ENCODE measurements at regions not wholly inside any gene's neighbourhood (a gene's known extent, or its start where the extent isn't known, plus 50 kb on each side); places are given as distances from the start of the nearest gene placed in this dataset.

DNA sequence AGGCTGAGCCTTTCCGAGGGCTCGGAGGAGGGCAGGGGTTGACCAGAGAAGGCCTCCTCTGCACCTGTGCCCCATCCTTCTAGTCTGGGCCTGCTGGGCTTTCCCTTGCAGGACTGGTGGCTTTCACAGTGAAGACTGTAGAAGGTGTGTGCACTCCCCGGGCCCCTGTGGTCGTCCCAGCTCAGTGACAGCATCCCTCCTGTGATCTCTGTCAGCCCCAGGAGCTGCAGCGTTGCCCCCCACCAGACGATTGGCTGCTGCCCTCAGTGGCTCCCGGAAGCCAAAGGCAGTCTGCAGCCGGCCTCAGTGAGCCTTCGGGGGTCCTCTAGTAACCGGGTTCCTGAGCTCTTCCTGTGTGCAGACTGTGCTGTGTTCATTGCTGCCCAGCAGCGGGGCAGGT is 69.4 kb upstream of the EN2 start:
- TF ChIP-seq, protein P1, sequence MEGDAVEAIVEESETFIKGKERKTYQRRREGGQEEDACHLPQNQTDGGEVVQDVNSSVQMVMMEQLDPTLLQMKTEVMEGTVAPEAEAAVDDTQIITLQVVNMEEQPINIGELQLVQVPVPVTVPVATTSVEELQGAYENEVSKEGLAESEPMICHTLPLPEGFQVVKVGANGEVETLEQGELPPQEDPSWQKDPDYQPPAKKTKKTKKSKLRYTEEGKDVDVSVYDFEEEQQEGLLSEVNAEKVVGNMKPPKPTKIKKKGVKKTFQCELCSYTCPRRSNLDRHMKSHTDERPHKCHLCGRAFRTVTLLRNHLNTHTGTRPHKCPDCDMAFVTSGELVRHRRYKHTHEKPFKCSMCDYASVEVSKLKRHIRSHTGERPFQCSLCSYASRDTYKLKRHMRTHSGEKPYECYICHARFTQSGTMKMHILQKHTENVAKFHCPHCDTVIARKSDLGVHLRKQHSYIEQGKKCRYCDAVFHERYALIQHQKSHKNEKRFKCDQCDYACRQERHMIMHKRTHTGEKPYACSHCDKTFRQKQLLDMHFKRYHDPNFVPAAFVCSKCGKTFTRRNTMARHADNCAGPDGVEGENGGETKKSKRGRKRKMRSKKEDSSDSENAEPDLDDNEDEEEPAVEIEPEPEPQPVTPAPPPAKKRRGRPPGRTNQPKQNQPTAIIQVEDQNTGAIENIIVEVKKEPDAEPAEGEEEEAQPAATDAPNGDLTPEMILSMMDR (IDR thresholded peaks at IDR 0.05), result no peak
- no peak for DNase-seq
- Histone ChIP-seq H3K9me3 (no peaks in the 10 kb centered on the region), H3K27ac (no peak overlapping the region), H3K36me3 (no peaks in the 10 kb centered on the region), H3K4me1 (no peaks in the 10 kb centered on the region), H3K27me3 (peaks cover 0 to 73% of the 10 kb centered on the region in 2 donors), H3K4me3 (no peak overlapping the region)
- intact Hi-C loops (cut with DNase I; ENCODE audit: low total_unique reads), result no loop called here

DNA sequence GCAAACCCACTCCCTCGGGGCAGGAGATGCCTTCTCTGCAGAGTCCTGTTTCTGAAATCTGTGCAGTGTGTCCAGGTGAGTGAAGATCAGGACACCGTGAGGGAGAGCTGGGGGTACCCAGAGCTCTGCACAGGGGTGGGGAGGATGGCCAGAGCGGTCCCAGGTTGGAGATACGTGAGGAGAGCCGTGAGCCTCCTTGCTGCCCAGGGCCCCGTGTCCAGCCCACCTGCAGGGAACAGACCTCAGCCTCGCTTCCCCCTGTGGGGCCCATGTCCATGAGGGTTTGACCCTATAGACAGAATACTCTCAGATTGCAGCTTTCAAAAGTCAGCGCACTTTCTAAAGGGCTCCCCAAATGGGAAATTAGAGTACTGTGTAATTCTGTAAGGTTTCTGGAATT is 66.5 kb upstream of the EN2 start:
- no peaks in the 10 kb centered on the region for H3K4me1 ChIP-seq
- no peak overlapping the region for H3K27ac ChIP-seq
- no peaks in the 10 kb centered on the region for H3K9me3 ChIP-seq
- no peak for DNase-seq
- H3K36me3 ChIP-seq, result no peaks in the 10 kb centered on the region
- H3K4me3 ChIP-seq, result no peak overlapping the region
- intact Hi-C loops (cut with DNase I; ENCODE audit: low total_unique reads), result no loop called here
- TF ChIP-seq, protein P1 (IDR thresholded peaks at IDR 0.05), result no peak
- peaks cover 0 to 63% of the 10 kb centered on the region in 2 donors for H3K27me3 ChIP-seq

DNA sequence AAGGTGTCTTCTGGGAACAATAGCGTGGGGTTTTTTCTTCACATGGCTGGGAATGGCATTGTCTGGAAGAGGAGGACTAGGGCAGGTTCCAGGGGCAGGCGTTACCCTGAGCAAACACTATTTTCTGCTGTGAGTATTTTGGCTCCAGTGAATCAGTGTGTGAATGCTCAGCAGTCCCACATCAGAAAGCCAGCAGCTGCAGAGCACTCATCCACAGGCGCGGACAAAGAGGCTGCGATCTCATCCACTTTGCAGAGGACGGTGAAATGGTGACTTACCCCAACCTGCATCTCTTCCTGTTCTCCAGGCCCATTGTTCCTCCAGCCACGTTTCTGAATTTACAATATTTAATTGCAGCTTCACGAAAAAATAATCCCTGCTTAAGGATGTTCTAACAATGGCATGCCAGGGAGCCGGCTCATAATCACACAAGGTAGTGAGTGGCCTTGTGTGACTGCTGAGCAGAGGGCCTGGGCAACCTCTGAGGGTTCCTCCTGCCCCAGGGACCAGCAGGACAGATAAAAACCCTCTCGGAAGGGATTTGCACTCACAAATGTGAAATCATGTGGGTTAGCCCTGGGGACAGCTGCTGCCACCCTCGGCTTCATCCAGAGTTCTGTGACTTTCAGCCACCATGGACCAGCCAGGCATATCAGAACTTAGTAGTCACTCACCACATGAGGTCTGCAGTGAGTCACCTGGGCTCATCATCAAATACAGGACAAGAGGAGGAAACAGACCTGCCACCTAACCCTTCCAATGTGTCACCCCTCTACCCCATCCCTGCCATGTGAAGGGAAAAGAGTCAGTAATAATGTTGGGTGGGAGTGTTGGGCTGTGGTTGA is 65.0 kb upstream of the EN2 start:
- Histone ChIP-seq H3K9me3 (no peaks in the 10 kb centered on the region), H3K27me3 (peaks cover 0 to 62% of the 10 kb centered on the region in 2 donors), H3K36me3 (no peaks in the 10 kb centered on the region), H3K4me1 (no peaks in the 10 kb centered on the region), H3K4me3 (no peak overlapping the region), H3K27ac (no peak overlapping the region)
- DNase-seq, result no peak
- TF ChIP-seq, protein P1 (IDR thresholded peaks at IDR 0.05), result no peak
- intact Hi-C loops (cut with DNase I; ENCODE audit: low total_unique reads), result no loop called here

DNA sequence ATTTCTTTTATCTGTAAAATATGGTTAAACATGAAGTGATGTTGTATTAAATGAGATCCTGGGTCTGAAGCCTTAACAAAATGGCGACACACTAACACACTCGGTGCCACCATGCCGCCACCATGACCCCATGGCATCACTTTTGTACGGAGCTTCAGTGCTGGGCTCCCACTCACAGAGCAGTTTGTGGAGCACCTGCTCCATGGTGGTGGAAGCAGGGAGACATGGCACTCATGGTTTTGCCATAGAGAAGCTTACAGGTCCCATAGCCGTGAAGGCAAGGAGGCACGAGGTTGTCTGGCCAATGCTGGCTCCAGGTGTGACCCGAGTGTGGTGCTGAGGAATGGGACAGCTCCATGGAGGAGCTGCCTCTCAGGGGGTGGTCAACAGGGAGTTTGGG is 63.5 kb upstream of the EN2 start:
- Histone ChIP-seq H3K4me3 (no peak overlapping the region), H3K27ac (no peak overlapping the region), H3K36me3 (no peaks in the 10 kb centered on the region), H3K27me3 (peaks cover 0 to 58% of the 10 kb centered on the region in 2 donors), H3K4me1 (no peaks in the 10 kb centered on the region), H3K9me3 (no peaks in the 10 kb centered on the region)
- intact Hi-C loops (cut with DNase I; ENCODE audit: low total_unique reads), result no loop called here
- DNase-seq, result no peak
- TF ChIP-seq, protein P1 (IDR thresholded peaks at IDR 0.05), result no peak

DNA sequence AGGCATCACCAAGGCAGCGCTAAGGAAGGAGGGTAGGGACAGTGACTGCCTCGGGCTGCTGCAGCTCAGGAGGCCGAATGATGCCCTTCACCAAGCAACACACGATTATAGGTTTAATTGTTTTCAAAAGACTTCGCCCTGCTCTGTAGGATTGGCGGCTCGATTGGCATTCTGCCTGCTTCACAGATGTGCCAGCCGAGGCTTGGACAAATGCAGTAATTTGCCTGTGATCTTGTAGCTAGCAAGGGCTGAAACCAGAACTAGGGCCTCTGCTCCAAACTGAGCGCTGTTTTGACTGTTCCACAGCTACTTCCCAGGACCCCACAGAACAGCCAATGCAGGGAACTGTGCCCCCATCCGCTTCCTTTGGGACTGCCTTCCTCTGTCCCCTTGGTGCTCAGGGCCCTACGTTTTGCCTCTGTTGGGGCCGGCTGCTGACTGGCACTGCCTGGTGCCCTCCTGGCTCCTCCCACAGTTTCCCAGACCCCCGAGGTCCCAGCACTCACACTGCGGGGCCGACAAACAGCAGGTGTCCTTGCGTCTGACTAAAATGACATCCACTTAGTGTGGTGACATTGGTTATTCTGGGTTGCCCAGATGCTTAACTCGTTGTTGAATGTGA is 62.6 kb upstream of the EN2 start:
- Histone ChIP-seq H3K27me3 (peaks cover 0 to 63% of the 10 kb centered on the region in 2 donors), H3K9me3 (no peaks in the 10 kb centered on the region), H3K4me3 (no peak overlapping the region), H3K36me3 (no peaks in the 10 kb centered on the region), H3K4me1 (no peaks in the 10 kb centered on the region), H3K27ac (no peak overlapping the region)
- TF ChIP-seq, protein P1 (IDR thresholded peaks at IDR 0.05), result no peak
- intact Hi-C loops (cut with DNase I; ENCODE audit: low total_unique reads), result no loop called here
- DNase-seq, result no peak

All from tibial artery (tissue), 4 donors.